Panc1 (cell line): ENCODE measurements at regions not wholly inside any gene's neighbourhood (a gene's known extent, or its start where the extent isn't known, plus 50 kb on each side); places are given as distances from the start of the nearest gene placed in this dataset.

Experiments used
- ATAC-seq: fragments of 200-7000 bp; cut with Tn5 transposase; 2 replicates; pipeline ENCODE4 v1.9.1; 2020; ENCODE audit warnings: mild to moderate bottlenecking, moderate library complexity
- BruUV-seq: library from RNA; stranded (reverse); fragments of 400-500 nt; replicated peaks from 2 replicates; lab custom pipeline; 2021; lab: Mats Ljungman, UMichigan
- CTCF ChIA-PET: fragments of 300-600 bp; sonication (Branson Sonifier 250); formaldehyde crosslinking; loops from one replicate; lab custom pipeline; 2022; ENCODE audit warnings: antibody characterized with exemption; lab: Charles Lee
- POLR2A ChIA-PET: fragments of 300-600 bp; sonication (Branson Sonifier 250); formaldehyde crosslinking; loops from one replicate; lab custom pipeline; 2022; ENCODE audit warnings: antibody characterized with exemption; lab: Charles Lee
- DNase-seq: peaks from one replicate; pipeline ENCODE4 v3.0.0-alpha.2; 2010; ENCODE audit warnings: low read depth, low spot score
- H3K27ac ChIP-seq: 2 replicates; pipeline ENCODE4 v1.5.1; 2011; ENCODE audit warnings: mild to moderate bottlenecking, low read length, inconsistent platforms
- H3K27me3 ChIP-seq: fragments of 200-500 bp; sonication (Bioruptor generic); 2 replicates; pipeline ENCODE4 v1.6.0; 2014; ENCODE audit warnings: low read length, inconsistent platforms; ENCODE audit not compliant: control insufficient read depth, insufficient read depth
- H3K36me3 ChIP-seq: fragments of 200-500 bp; sonication (Bioruptor generic); 2 replicates; pipeline ENCODE4 v1.5.1; 2014; ENCODE audit warnings: inconsistent platforms, mild to moderate bottlenecking, low read length, moderate library complexity; ENCODE audit not compliant: control insufficient read depth, insufficient read depth
- H3K4me1 ChIP-seq: 2 replicates; pipeline ENCODE4 v1.5.1; 2011; ENCODE audit warnings: inconsistent platforms, mild to moderate bottlenecking, low read length, moderate library complexity; ENCODE audit not compliant: control insufficient read depth, insufficient read depth
- H3K4me3 ChIP-seq, 2 experiments: 2 replicates each; pipeline ENCODE4 v1.5.1; 2011 to 2012; ENCODE audit warnings: low read depth in 2 of 2, low read length in 2 of 2, mild to moderate bottlenecking in 2 of 2, inconsistent platforms in 1 of 2, moderate library complexity in 1 of 2
- H3K9me3 ChIP-seq: fragments of 200-500 bp; sonication (Bioruptor generic); 2 replicates; pipeline ENCODE4 v1.5.1; 2014; ENCODE audit warnings: low read depth, mild to moderate bottlenecking, inconsistent platforms, low read length, moderate library complexity; ENCODE audit not compliant: control insufficient read depth, insufficient read depth
- CTCF ChIP-seq: fragments of 450-650 bp; IDR thresholded peaks from 2 replicates; pipeline ENCODE4 v1.5.1; 2017; ENCODE audit warnings: mild to moderate bottlenecking
- POLR2AphosphoS5 ChIP-seq: IDR thresholded peaks from 2 replicates; pipeline ENCODE4 v1.6.1; 2012; ENCODE audit warnings: mild to moderate bottlenecking, low read depth, low read length, moderate library complexity
- SIN3A ChIP-seq: IDR thresholded peaks from 2 replicates; pipeline ENCODE4 v1.6.1; 2012; ENCODE audit warnings: low read depth, mild to moderate bottlenecking, low read length, moderate library complexity, borderline replicate concordance; ENCODE audit not compliant: insufficient read depth
- TCF7L2 ChIP-seq: IDR thresholded peaks from 2 replicates; pipeline ENCODE4 v1.6.1; 2011; ENCODE audit warnings: mild to moderate bottlenecking, low read depth, low read length, inconsistent platforms
- in situ Hi-C: cut with HindIII; loops from 2 replicates; pipeline ENCODE4 v1.10.0; 2016; ENCODE audit warnings: low sequenced_read_pairs, low pct_unique_long_range_greater_than_20kb
- intact Hi-C: fragments of 100-400 bp; cut with micrococcal nuclease; formaldehyde crosslinking; loops from one replicate; pipeline ENCODE4 v1.10.0; 2022; ENCODE audit not compliant: unreplicated experiment
- TF ChIP-seq, protein P1 (sequence below), 2 experiments: IDR thresholded peaks; 2 replicates each; pipeline ENCODE4 v1.6.1; 2011 to 2012; ENCODE audit warnings: low read depth in 2 of 2, control low read depth in 1 of 2, low read length in 1 of 2, mild to moderate bottlenecking in 1 of 2, moderate library complexity in 1 of 2; ENCODE audit not compliant: insufficient read depth in 1 of 2

DNA sequence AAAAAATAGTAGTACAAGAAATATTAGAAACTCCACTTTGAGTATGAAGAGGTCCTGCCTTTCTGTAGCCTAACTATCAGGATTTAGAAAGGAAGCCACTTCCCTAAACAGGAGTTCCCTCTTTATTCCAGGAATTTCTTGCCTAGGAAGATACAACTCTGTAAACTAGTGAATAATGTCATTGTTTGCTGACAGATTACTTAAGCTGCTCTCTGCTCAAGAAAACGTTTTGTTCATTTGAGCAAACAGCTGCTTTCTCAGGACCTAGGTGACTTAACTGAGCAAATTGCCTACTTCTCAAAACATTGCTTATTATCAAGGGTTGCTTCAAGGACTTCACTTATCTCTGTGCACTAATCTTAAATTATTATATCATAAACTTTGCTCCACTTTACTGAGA is 1419.4 kb upstream of the SLC10A2 start:
- TF ChIP-seq TCF7L2 (no peak), SIN3A (no peak), POLR2AphosphoS5 (no peak), CTCF (no peak)
- TF ChIP-seq, protein P1, sequence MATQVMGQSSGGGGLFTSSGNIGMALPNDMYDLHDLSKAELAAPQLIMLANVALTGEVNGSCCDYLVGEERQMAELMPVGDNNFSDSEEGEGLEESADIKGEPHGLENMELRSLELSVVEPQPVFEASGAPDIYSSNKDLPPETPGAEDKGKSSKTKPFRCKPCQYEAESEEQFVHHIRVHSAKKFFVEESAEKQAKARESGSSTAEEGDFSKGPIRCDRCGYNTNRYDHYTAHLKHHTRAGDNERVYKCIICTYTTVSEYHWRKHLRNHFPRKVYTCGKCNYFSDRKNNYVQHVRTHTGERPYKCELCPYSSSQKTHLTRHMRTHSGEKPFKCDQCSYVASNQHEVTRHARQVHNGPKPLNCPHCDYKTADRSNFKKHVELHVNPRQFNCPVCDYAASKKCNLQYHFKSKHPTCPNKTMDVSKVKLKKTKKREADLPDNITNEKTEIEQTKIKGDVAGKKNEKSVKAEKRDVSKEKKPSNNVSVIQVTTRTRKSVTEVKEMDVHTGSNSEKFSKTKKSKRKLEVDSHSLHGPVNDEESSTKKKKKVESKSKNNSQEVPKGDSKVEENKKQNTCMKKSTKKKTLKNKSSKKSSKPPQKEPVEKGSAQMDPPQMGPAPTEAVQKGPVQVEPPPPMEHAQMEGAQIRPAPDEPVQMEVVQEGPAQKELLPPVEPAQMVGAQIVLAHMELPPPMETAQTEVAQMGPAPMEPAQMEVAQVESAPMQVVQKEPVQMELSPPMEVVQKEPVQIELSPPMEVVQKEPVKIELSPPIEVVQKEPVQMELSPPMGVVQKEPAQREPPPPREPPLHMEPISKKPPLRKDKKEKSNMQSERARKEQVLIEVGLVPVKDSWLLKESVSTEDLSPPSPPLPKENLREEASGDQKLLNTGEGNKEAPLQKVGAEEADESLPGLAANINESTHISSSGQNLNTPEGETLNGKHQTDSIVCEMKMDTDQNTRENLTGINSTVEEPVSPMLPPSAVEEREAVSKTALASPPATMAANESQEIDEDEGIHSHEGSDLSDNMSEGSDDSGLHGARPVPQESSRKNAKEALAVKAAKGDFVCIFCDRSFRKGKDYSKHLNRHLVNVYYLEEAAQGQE (IDR thresholded peaks at IDR 0.05; ENCODE audit: insufficient read depth in 1 of 2, low read depth in 2 of 2, low read length in 1 of 2) = no peak
- POLR2A ChIA-PET = no interaction called here
- no TSS peak for BruUV-seq
- CTCF ChIA-PET = no interaction called here
- Histone ChIP-seq H3K36me3 (no peaks in the 10 kb centered on the region), H3K4me1 (no peaks in the 10 kb centered on the region), H3K4me3 (no peak overlapping the region), H3K27me3 (no peaks in the 10 kb centered on the region), H3K9me3 (no peaks in the 10 kb centered on the region), H3K27ac (no peak overlapping the region)
- in situ Hi-C loops (no loop called here), intact Hi-C loops (no loop called here)
- ATAC-seq (no peak), DNase-seq (no peak)

DNA sequence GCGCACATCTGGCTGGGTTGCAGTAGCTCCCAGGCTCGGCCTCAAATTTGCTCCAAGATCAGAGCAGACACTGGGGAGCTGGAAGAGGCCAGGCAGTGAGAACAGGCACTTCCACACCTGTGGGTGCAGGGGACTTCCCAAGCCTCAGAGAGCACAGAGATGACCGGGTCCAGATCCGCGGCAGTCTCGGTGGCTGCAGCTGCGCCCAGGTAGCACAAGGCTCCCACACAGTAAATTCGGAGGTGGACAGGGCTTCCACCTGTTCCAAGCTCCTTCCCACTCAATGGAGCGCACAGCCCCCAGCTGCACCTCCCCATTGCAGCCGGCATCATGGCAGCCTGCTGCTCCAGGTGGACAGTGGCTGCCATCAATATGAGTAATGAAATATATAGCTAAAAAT is 1417.4 kb upstream of the SLC10A2 start:
- Histone ChIP-seq H3K27ac (no peak overlapping the region), H3K36me3 (no peaks in the 10 kb centered on the region), H3K4me1 (no peaks in the 10 kb centered on the region), H3K9me3 (no peaks in the 10 kb centered on the region), H3K4me3 (no peak overlapping the region), H3K27me3 (no peaks in the 10 kb centered on the region)
- TF ChIP-seq TCF7L2 (no peak), SIN3A (no peak), POLR2AphosphoS5 (no peak), CTCF (no peak)
- TF ChIP-seq, protein P1 (IDR thresholded peaks at IDR 0.05; ENCODE audit: insufficient read depth in 1 of 2, low read depth in 2 of 2, low read length in 1 of 2) = no peak
- ATAC-seq (no peak), DNase-seq (no peak)
- BruUV-seq = no TSS peak
- in situ Hi-C loops = no loop called here
- intact Hi-C loops = no loop called here
- ChIA-PET CTCF (no interaction called here), POLR2A (no interaction called here)
